ENCODE measurements at regions not wholly inside any gene's neighbourhood (a gene's known extent, or its start where the extent isn't known, plus 50 kb on each side); places are given as distances from the start of the nearest gene placed in this dataset.

- no peak overlapping the region for H3K4me3 ChIP-seq (ENCODE audit: low read length)
- no peak for DNase-seq (ENCODE audit: low read depth)
- no peak for TF ChIP-seq CTCF (conservative IDR thresholded peaks at IDR 0.05; ENCODE audit: low read depth, low read length)
Measured at GRCh38 chr5:167918813-167919483, 372.5 kb upstream of the WWC1 start.

- no peak for DNase-seq (ENCODE audit: low read depth)
- no peak for TF ChIP-seq CTCF (conservative IDR thresholded peaks at IDR 0.05; ENCODE audit: low read depth, low read length)
- no peak overlapping the region for H3K4me3 ChIP-seq (ENCODE audit: low read length)
Measured at GRCh38 chr5:167920589-167920988, 370.9 kb upstream of the WWC1 start.

GRCh38 chr5:167921796-167922195 lies 369.6 kb upstream of the WWC1 start:
- DNase-seq (ENCODE audit: low read depth), result no peak
- no peak overlapping the region for H3K4me3 ChIP-seq (ENCODE audit: low read length)
- no peak for TF ChIP-seq CTCF (conservative IDR thresholded peaks at IDR 0.05; ENCODE audit: low read depth, low read length)

- no peak for TF ChIP-seq CTCF (conservative IDR thresholded peaks at IDR 0.05; ENCODE audit: low read depth, low read length)
- no peak for DNase-seq (ENCODE audit: low read depth)
- H3K4me3 ChIP-seq (ENCODE audit: low read length), result no peak overlapping the region
Measured at GRCh38 chr5:167923396-167923795, 368.0 kb upstream of the WWC1 start.

GRCh38 chr5:167929841-167930240 lies 361.6 kb upstream of the WWC1 start:
- DNase-seq (ENCODE audit: low read depth), result no peak
- no peak for TF ChIP-seq CTCF (conservative IDR thresholded peaks at IDR 0.05; ENCODE audit: low read depth, low read length)
- no peak overlapping the region for H3K4me3 ChIP-seq (ENCODE audit: low read length)

- no peak for DNase-seq (ENCODE audit: low read depth)
- no peak for TF ChIP-seq CTCF (conservative IDR thresholded peaks at IDR 0.05; ENCODE audit: low read depth, low read length)
- H3K4me3 ChIP-seq (ENCODE audit: low read length), result no peak overlapping the region
Measured at GRCh38 chr5:167934551-167934971, 356.9 kb upstream of the WWC1 start.

- no peak for DNase-seq (ENCODE audit: low read depth)
- no peak overlapping the region for H3K4me3 ChIP-seq (ENCODE audit: low read length)
- TF ChIP-seq CTCF (conservative IDR thresholded peaks at IDR 0.05; ENCODE audit: low read depth, low read length), result no peak
Measured at GRCh38 chr5:167936022-167936421, 355.4 kb upstream of the WWC1 start.
